A549 (cell line): ENCODE measurements at regions not wholly inside any gene's neighbourhood (a gene's known extent, or its start where the extent isn't known, plus 50 kb on each side); places are given as distances from the start of the nearest gene placed in this dataset.

Experiments used
- BCL3 ChIP-seq: fragments of >200 bp; sonication (Bioruptor Twin); formaldehyde crosslinking; IDR thresholded peaks from 3 replicates; pipeline ENCODE4 v1.6.1; 2016
- CHD4 ChIP-seq: fragments of 200-600 bp; sonication (generic); IDR thresholded peaks from 2 replicates; pipeline ENCODE4 v1.6.1; 2016; ENCODE audit warnings: antibody characterized with exemption, mild to moderate bottlenecking, borderline replicate concordance
- CTCF ChIP-seq: fragments of >200 bp; sonication (Bioruptor Twin); formaldehyde crosslinking; IDR thresholded peaks from 3 replicates; pipeline ENCODE4 v1.5.1; 2016
- EP300 ChIP-seq, 2 experiments: fragments of >200 bp; sonication (Bioruptor Twin); formaldehyde crosslinking; IDR thresholded peaks; 2 replicates in 1 of 2; 3 replicates in 1 of 2; pipeline ENCODE4 v1.6.1; 2016 to 2017
- FOSL2 ChIP-seq, 2 experiments: fragments of 450-650 bp in 1 of 2; fragments of >200 bp in 1 of 2; sonication (Bioruptor Twin) in 1 of 2; formaldehyde crosslinking; IDR thresholded peaks; 2 replicates each; pipeline versions ENCODE4 v1.5.0 to v1.6.1; 2016 to 2020; ENCODE audit warnings: mild to moderate bottlenecking in 1 of 2, moderate library complexity in 1 of 2
- HDAC2 ChIP-seq: fragments of 200-600 bp; sonication (generic); IDR thresholded peaks from 2 replicates; pipeline ENCODE4 v1.6.1; 2016
- JUN ChIP-seq, 2 experiments: fragments of >200 bp; sonication (Bioruptor Twin); formaldehyde crosslinking; IDR thresholded peaks; 2 replicates in 1 of 2; 3 replicates in 1 of 2; pipeline ENCODE4 v1.6.1; 2016 to 2017
- JUNB ChIP-seq: fragments of >200 bp; sonication (Bioruptor Twin); formaldehyde crosslinking; IDR thresholded peaks from 2 replicates; pipeline ENCODE4 v1.6.1; 2016
- MAX ChIP-seq: IDR thresholded peaks from 2 replicates; pipeline ENCODE4 v1.6.1; 2012
- PBX3 ChIP-seq: IDR thresholded peaks from 2 replicates; pipeline ENCODE4 v1.6.1; 2012
- POLR2A ChIP-seq: IDR thresholded peaks from 2 replicates; pipeline ENCODE4 v1.6.1; 2012; ENCODE audit warnings: mild to moderate bottlenecking, low read length
- REST ChIP-seq: fragments of 200-600 bp; sonication (generic); IDR thresholded peaks from 2 replicates; pipeline ENCODE4 v1.6.1; 2016; ENCODE audit warnings: antibody characterized with exemption, mild to moderate bottlenecking, moderate library complexity
- SMC3 ChIP-seq: fragments of >200 bp; sonication (Bioruptor Twin); formaldehyde crosslinking; IDR thresholded peaks from 3 replicates; pipeline ENCODE4 v1.6.1; 2018; ENCODE audit warnings: inconsistent platforms
- USF2 ChIP-seq: fragments of 450-650 bp; IDR thresholded peaks from 2 replicates; pipeline ENCODE4 v1.6.1; 2014; ENCODE audit warnings: antibody characterized with exemption

GRCh38 chr18:10131081-10131459 is 217.3 kb downstream of the VAPA start:
- TF ChIP-seq PBX3 (no peak), USF2 (no peak), CTCF (no peak), BCL3 (no peak), JUNB (no peak), POLR2A (no peak), EP300 (IDR thresholded peaks at IDR 0.05) (no peak), CHD4 (no peak), SMC3 (no peak), REST (no peak), JUN (IDR thresholded peaks at IDR 0.05) (no peak), MAX (no peak), FOSL2 (IDR thresholded peaks at IDR 0.05) (no peak), FOSL2 (CRISPR knock-in tag; IDR thresholded peaks at IDR 0.05) (no peak), HDAC2 (no peak)
